Aorta (tissue), 5 donors: ENCODE measurements at regions not wholly inside any gene's neighbourhood (a gene's known extent, or its start where the extent isn't known, plus 50 kb on each side); places are given as distances from the start of the nearest gene placed in this dataset.

Experiments used
- ATAC-seq: fragments of 200-7000 bp; cut with Tn5 transposase; one replicate; pipeline ENCODE4 v1.9.1; 2022; ENCODE audit warnings: moderate library complexity; ENCODE audit not compliant: low FRiP score
- DNase-seq, 2 donors: peaks; one replicate each; pipeline ENCODE4 v3.0.0-alpha.2; 2020
- H3K27ac ChIP-seq, 2 donors: one replicate each; pipeline ENCODE4 v1.5.1; 2013; ENCODE audit warnings: low read length in 2 of 2, mild to moderate bottlenecking in 2 of 2, moderate library complexity in 2 of 2, control low read depth in 1 of 2, inconsistent platforms in 1 of 2, low read depth in 1 of 2
- H3K27me3 ChIP-seq, 2 donors: one replicate each; pipeline ENCODE4 v1.6.1; 2013; ENCODE audit warnings: control low read depth in 1 of 2, low read length in 1 of 2, mild to moderate bottlenecking in 1 of 2, moderate library complexity in 1 of 2; ENCODE audit not compliant: insufficient read depth in 2 of 2, control insufficient read depth in 1 of 2
- H3K36me3 ChIP-seq, 2 donors: one replicate each; pipeline ENCODE4 v1.6.1; 2013; ENCODE audit warnings: control low read depth in 1 of 2, low read length in 1 of 2, mild to moderate bottlenecking in 1 of 2; ENCODE audit not compliant: insufficient read depth in 2 of 2, control insufficient read depth in 1 of 2
- H3K4me1 ChIP-seq, 2 donors: one replicate each; pipeline ENCODE4 v1.6.1; 2013; ENCODE audit warnings: low read length in 2 of 2, control low read depth in 1 of 2, mild to moderate bottlenecking in 1 of 2, moderate library complexity in 1 of 2; ENCODE audit not compliant: insufficient read depth in 2 of 2, control insufficient read depth in 1 of 2
- H3K4me3 ChIP-seq, 2 donors: one replicate each; pipeline ENCODE4 v1.5.1; 2013; ENCODE audit warnings: low read length in 2 of 2, control low read depth in 1 of 2, mild to moderate bottlenecking in 1 of 2
- H3K9me3 ChIP-seq: one replicate; pipeline ENCODE4 v1.6.1; 2013; ENCODE audit warnings: mild to moderate bottlenecking, low read length; ENCODE audit not compliant: control insufficient read depth
- WGBS, 2 donors: extraction: QIAGEN DNeasy Blood & Tissue Kit; methylation state at CpG; one replicate each; pipeline ENCODE4 v1.1.7; 2013; 5-methylcytosine and 5-hydroxymethylcytosine counted together
- intact Hi-C, 2 donors: fragments of 100-400 bp; cut with DNase I; formaldehyde crosslinking; loops; one replicate each; pipeline versions ENCODE4 v1.14.2 to v1.15.0; 2022
- donor health status: healthy with polysubstance abuse.
- donor health status: Bipolar disorder and iron deficiency.
- donor health status: DM: no; HTN: no; CAD: no.
- donor health status: DM: no; HTN: no; CAD: no.
- donor health status: DM: yes; HTN: yes; CAD: no.

- intact Hi-C loops: loop anchor here (2.0 to 10.0 kb wide), 4 partner anchors 14 to 232 kb away; partner anchors contain the start of gene SGCD (in 1 of the 2)
- Histone ChIP-seq H3K9me3 (no peaks in the 10 kb centered on the region), H3K4me1 (peaks cover 3 to 12% of the 10 kb centered on the region in 2 donors), H3K36me3 (no peaks in the 10 kb centered on the region), H3K27me3 (no peaks in the 10 kb centered on the region), H3K4me3 (no peak overlapping the region), H3K27ac (peak overlapping the region; percentile 36 to 86)
- WGBS, 2 donors: 20 to 39% methylated on average over 1 of the region's 1 CpG
- ATAC-seq (no peak), DNase-seq (no peak)
Measured at GRCh38 chr5:156186760-156187159, 140.2 kb upstream of the SGCD start.

GRCh38 chr5:156188016-156188415 lies 138.9 kb upstream of the SGCD start:
- intact Hi-C loops: loop anchor here (5.0 to 10.0 kb wide), 3 partner anchors 139 to 233 kb away; partner anchors contain the start of gene SGCD (in 1 of the 2)

GRCh38 chr5:156189628-156190027 lies 137.3 kb upstream of the SGCD start:
- Histone ChIP-seq H3K4me3 (no peak overlapping the region), H3K36me3 (no peaks in the 10 kb centered on the region), H3K27me3 (no peaks in the 10 kb centered on the region), H3K27ac (no peak overlapping the region), H3K9me3 (no peaks in the 10 kb centered on the region), H3K4me1 (peaks cover 3 to 12% of the 10 kb centered on the region in 2 donors)
- intact Hi-C loops: loop anchor here (5.0 to 10.0 kb wide), 3 partner anchors 138 to 235 kb away; partner anchors contain the start of gene SGCD (in 1 of the 2)
- 91 to 92% methylated on average over 4 of the region's 4 CpGs for WGBS, 2 donors
- no peak for DNase-seq
- ATAC-seq: no peak

More at GRCh38 chr5:156188016-156188415, 138.9 kb upstream of the SGCD start:
- no peaks in the 10 kb centered on the region for H3K36me3 ChIP-seq
- ATAC-seq: no peak
- no peak overlapping the region for H3K27ac ChIP-seq
- H3K9me3 ChIP-seq: no peaks in the 10 kb centered on the region
- H3K27me3 ChIP-seq: no peaks in the 10 kb centered on the region
- 67 to 68% methylated on average over 3 of the region's 3 CpGs for whole genome bisulfite sequencing, 2 donors
- H3K4me1 ChIP-seq: peaks cover 3 to 12% of the 10 kb centered on the region in 2 donors
- no peak overlapping the region for H3K4me3 ChIP-seq
- no peak for DNase-seq

GRCh38 chr5:156191547-156191946 lies 135.4 kb upstream of the SGCD start:
- peaks cover under 1 to 8% of the 10 kb centered on the region in 2 donors for H3K4me1 ChIP-seq

GRCh38 chr5:156197042-156197635 lies 129.8 kb upstream of the SGCD start:
- WGBS, 2 donors: 25 to 53% methylated on average over 3 of the region's 3 CpGs
- no peaks in the 10 kb centered on the region for H3K4me1 ChIP-seq
- H3K36me3 ChIP-seq: no peaks in the 10 kb centered on the region
- ATAC-seq (no peak), DNase-seq (no peak)
- intact Hi-C loops: no loop called here
- no peaks in the 10 kb centered on the region for H3K27me3 ChIP-seq
- H3K27ac ChIP-seq: no peak overlapping the region
- H3K9me3 ChIP-seq: no peaks in the 10 kb centered on the region
- no peak overlapping the region for H3K4me3 ChIP-seq

More at GRCh38 chr5:156191547-156191946, 135.4 kb upstream of the SGCD start:
- intact Hi-C loops: no loop called here
- no peaks in the 10 kb centered on the region for H3K27me3 ChIP-seq
- 52 to 61% methylated on average over 1 of the region's 1 CpG for WGBS, 2 donors
- no peak overlapping the region for H3K4me3 ChIP-seq
- no peaks in the 10 kb centered on the region for H3K9me3 ChIP-seq
- no peaks in the 10 kb centered on the region for H3K36me3 ChIP-seq
- DNase-seq (no peak), ATAC-seq (no peak)
- H3K27ac ChIP-seq: no peak overlapping the region

- no peaks in the 10 kb centered on the region for H3K9me3 ChIP-seq
- H3K4me3 ChIP-seq: no peak overlapping the region
- no peaks in the 10 kb centered on the region for H3K36me3 ChIP-seq
- 97 to 98% methylated on average over 1 of the region's 1 CpG for WGBS, 2 donors
- ATAC-seq: no peak
- no peak for DNase-seq
- H3K4me1 ChIP-seq: no peaks in the 10 kb centered on the region
- intact Hi-C loops: no loop called here
- no peak overlapping the region for H3K27ac ChIP-seq
- H3K27me3 ChIP-seq: no peaks in the 10 kb centered on the region
Measured at GRCh38 chr5:156199045-156199444, 127.9 kb upstream of the SGCD start.

- DNase-seq: no peak
- Histone ChIP-seq H3K4me3 (no peak overlapping the region), H3K27ac (peak overlapping the region in 1 of 2 donors; percentile 44), H3K36me3 (no peaks in the 10 kb centered on the region), H3K4me1 (no peaks in the 10 kb centered on the region), H3K9me3 (no peaks in the 10 kb centered on the region), H3K27me3 (no peaks in the 10 kb centered on the region)
- intact Hi-C loops: loop anchor here in 1 of 2 donors (2.0 to 10.0 kb wide), 3 partner anchors 14 to 256 kb away; partner anchors contain the start of gene SGCD
- ATAC-seq: no peak
- WGBS, 2 donors: 73 to 75% methylated on average over 8 of the region's 8 CpGs
Measured at GRCh38 chr5:156200938-156201787, 125.8 kb upstream of the SGCD start.

- H3K27ac ChIP-seq: no peak overlapping the region
- H3K27me3 ChIP-seq: no peaks in the 10 kb centered on the region
- DNase-seq (peak in 1 of 2 donors; percentile 48), ATAC-seq (no peak)
- no peaks in the 10 kb centered on the region for H3K4me1 ChIP-seq
- intact Hi-C loops: loop anchor here in 1 of 2 donors (2.0 to 10.0 kb wide), 3 partner anchors 15 to 257 kb away; partner anchors contain the start of gene SGCD
- H3K4me3 ChIP-seq: no peak overlapping the region
- no peaks in the 10 kb centered on the region for H3K36me3 ChIP-seq
- 27 to 40% methylated on average over 3 of the region's 3 CpGs for WGBS, 2 donors
- no peaks in the 10 kb centered on the region for H3K9me3 ChIP-seq
Measured at GRCh38 chr5:156201788-156202403, 125.1 kb upstream of the SGCD start.
